OCI-LY1 (cell line): ENCODE measurements at regions not wholly inside any gene's neighbourhood (a gene's known extent, or its start where the extent isn't known, plus 50 kb on each side); places are given as distances from the start of the nearest gene placed in this dataset.

Experiments used
- EZH2 ChIP-seq: fragments of 200-600 bp; sonication (generic), shearing (Covaris generic); IDR thresholded peaks from 2 replicates; pipeline ENCODE4 v1.8.0; 2017; ENCODE audit warnings: borderline replicate concordance, mixed run types, mild to moderate bottlenecking, antibody characterized with exemption, low read length, moderate library complexity, mixed read lengths
- TF ChIP-seq, protein P1 (sequence below): fragments of 200-600 bp; sonication (generic), shearing (Covaris generic); IDR thresholded peaks from 2 replicates; pipeline ENCODE4 v1.5.1; 2017; ENCODE audit warnings: mild to moderate bottlenecking, antibody characterized with exemption, low read length, moderate library complexity, mixed read lengths

DNA sequence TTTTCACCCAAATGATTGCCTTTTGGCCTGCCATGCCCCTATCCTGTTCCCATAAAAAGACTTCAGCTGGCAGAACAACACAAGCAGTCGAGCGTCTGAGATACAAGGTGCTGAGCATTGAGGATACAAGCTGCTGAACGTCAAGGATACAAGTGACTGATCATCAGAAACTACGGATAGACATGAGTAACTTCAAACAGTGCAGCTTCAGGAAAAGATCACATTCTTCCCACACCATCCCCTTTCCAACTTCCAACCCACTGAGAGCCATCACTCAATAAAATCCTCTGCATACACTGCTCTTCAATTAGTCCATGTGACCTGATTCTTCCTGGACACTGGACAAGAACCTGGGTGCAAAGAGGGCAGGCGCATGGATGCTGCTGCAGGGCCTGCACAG is 1198.9 kb downstream of the ROBO2 start:
- TF ChIP-seq, protein P1, sequence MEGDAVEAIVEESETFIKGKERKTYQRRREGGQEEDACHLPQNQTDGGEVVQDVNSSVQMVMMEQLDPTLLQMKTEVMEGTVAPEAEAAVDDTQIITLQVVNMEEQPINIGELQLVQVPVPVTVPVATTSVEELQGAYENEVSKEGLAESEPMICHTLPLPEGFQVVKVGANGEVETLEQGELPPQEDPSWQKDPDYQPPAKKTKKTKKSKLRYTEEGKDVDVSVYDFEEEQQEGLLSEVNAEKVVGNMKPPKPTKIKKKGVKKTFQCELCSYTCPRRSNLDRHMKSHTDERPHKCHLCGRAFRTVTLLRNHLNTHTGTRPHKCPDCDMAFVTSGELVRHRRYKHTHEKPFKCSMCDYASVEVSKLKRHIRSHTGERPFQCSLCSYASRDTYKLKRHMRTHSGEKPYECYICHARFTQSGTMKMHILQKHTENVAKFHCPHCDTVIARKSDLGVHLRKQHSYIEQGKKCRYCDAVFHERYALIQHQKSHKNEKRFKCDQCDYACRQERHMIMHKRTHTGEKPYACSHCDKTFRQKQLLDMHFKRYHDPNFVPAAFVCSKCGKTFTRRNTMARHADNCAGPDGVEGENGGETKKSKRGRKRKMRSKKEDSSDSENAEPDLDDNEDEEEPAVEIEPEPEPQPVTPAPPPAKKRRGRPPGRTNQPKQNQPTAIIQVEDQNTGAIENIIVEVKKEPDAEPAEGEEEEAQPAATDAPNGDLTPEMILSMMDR, result no peak
- TF ChIP-seq EZH2, result no peak
